IMR-90 (cell line): ENCODE measurements at regions not wholly inside any gene's neighbourhood (a gene's known extent, or its start where the extent isn't known, plus 50 kb on each side); places are given as distances from the start of the nearest gene placed in this dataset.

Experiments
- ATAC-seq: fragments of 200-7000 bp; cut with Tn5 transposase; 2 replicates; pipeline ENCODE4 v1.9.1; 2020; ENCODE audit warnings: low read depth, mild to moderate bottlenecking, moderate library complexity
- BruUV-seq: library from RNA; stranded (reverse); fragments of 400-500 nt; replicated peaks from 2 replicates; lab custom pipeline; 2021; lab: Mats Ljungman, UMichigan
- CTCF ChIA-PET: fragments of 300-600 bp; formaldehyde crosslinking; extraction: SDS; loops from one replicate; lab custom pipeline; 2021; ENCODE audit warnings: antibody characterized with exemption; lab: Yijun Ruan, JAX
- POLR2A ChIA-PET: fragments of 300-600 bp; sonication (Branson Sonifier 250); formaldehyde crosslinking; loops from one replicate; lab custom pipeline; 2022; ENCODE audit warnings: antibody characterized with exemption; ENCODE audit not compliant: unreplicated experiment; lab: Charles Lee
- DNase-seq: peaks from one replicate; pipeline ENCODE4 v3.0.0; 2013
- H2AFZ ChIP-seq: replicated peaks from 2 replicates; pipeline ENCODE3; 2013; ENCODE audit warnings: low read length, mild to moderate bottlenecking; ENCODE audit not compliant: poor library complexity
- H2AK5ac ChIP-seq: 2 replicates; pipeline ENCODE4 v1.6.1; 2013; ENCODE audit warnings: low read depth, low read length, inconsistent platforms
- H2AK9ac ChIP-seq: replicated peaks from 2 replicates; pipeline ENCODE3; 2013; ENCODE audit warnings: mild to moderate bottlenecking, low read depth, low read length, moderate library complexity; ENCODE audit not compliant: poor library complexity
- H2BK120ac ChIP-seq: 2 replicates; pipeline ENCODE4 v1.6.1; 2013; ENCODE audit warnings: low read depth, low read length, inconsistent platforms
- H2BK15ac ChIP-seq: 3 replicates; pipeline ENCODE4 v1.6.1; 2013; ENCODE audit warnings: low read depth, low read length, inconsistent platforms
- H2BK20ac ChIP-seq: 2 replicates; pipeline ENCODE4 v1.6.1; 2013; ENCODE audit warnings: low read depth, mild to moderate bottlenecking, inconsistent platforms, low read length, moderate library complexity
- H2BK5ac ChIP-seq: 2 replicates; pipeline ENCODE4 v1.6.1; 2013; ENCODE audit warnings: mild to moderate bottlenecking, low read depth, low read length, inconsistent platforms; ENCODE audit not compliant: poor library complexity, severe bottlenecking
- H3K14ac ChIP-seq: replicated peaks from 2 replicates; pipeline ENCODE4 v1.6.1; 2013; ENCODE audit warnings: low read depth, low read length, inconsistent platforms
- H3K18ac ChIP-seq: 2 replicates; pipeline ENCODE4 v1.6.1; 2013; ENCODE audit warnings: low read depth, low read length, control low read depth
- H3K23ac ChIP-seq: 2 replicates; pipeline ENCODE4 v1.6.1; 2013; ENCODE audit warnings: low read depth, low read length, inconsistent platforms
- H3K27ac ChIP-seq: 2 replicates; pipeline ENCODE4 v1.5.1; 2013; ENCODE audit warnings: mild to moderate bottlenecking, control low read depth, low read length; ENCODE audit not compliant: insufficient read depth
- H3K27me3 ChIP-seq: 2 replicates; pipeline ENCODE4 v1.6.1; 2013; ENCODE audit warnings: low read length; ENCODE audit not compliant: control insufficient read depth, insufficient read depth
- H3K36me3 ChIP-seq: 2 replicates; pipeline ENCODE4 v1.6.1; 2013; ENCODE audit warnings: low read length, mixed read lengths; ENCODE audit not compliant: control insufficient read depth, insufficient read depth
- H3K4ac ChIP-seq: 2 replicates; pipeline ENCODE4 v1.6.1; 2013; ENCODE audit warnings: low read depth, low read length, inconsistent platforms
- H3K4me1 ChIP-seq: 2 replicates; pipeline ENCODE4 v1.6.1; 2013; ENCODE audit warnings: low read length, mixed read lengths; ENCODE audit not compliant: control insufficient read depth, insufficient read depth
- H3K4me2 ChIP-seq: 2 replicates; pipeline ENCODE4 v1.6.1; 2013; ENCODE audit warnings: low read depth, mild to moderate bottlenecking, control low read depth, low read length, moderate library complexity
- H3K4me3 ChIP-seq: 2 replicates; pipeline ENCODE4 v1.5.1; 2013; ENCODE audit warnings: low read depth, mild to moderate bottlenecking, control low read depth, low read length, moderate library complexity; ENCODE audit not compliant: insufficient read depth
- H3K56ac ChIP-seq: 2 replicates; pipeline ENCODE4 v1.6.1; 2013; ENCODE audit warnings: low read length, inconsistent platforms; ENCODE audit not compliant: insufficient read depth; ENCODE audit errors: extremely low read depth
- H3K79me1 ChIP-seq, 2 experiments: 2 replicates each; pipeline ENCODE4 v1.6.1; 2013; ENCODE audit warnings: low read length in 2 of 2, inconsistent platforms in 1 of 2, low read depth in 1 of 2
- H3K9ac ChIP-seq: 2 replicates; pipeline ENCODE4 v1.6.1; 2013; ENCODE audit warnings: low read depth, low read length, control low read depth
- H3K9me1 ChIP-seq: 2 replicates; pipeline ENCODE4 v1.6.1; 2013; ENCODE audit warnings: low read length, inconsistent platforms; ENCODE audit not compliant: insufficient read depth
- H3K9me3 ChIP-seq: 2 replicates; pipeline ENCODE4 v1.6.1; 2013; ENCODE audit warnings: low read length; ENCODE audit not compliant: control insufficient read depth, insufficient read depth
- H4K20me1 ChIP-seq: 2 replicates; pipeline ENCODE4 v1.6.1; 2013; ENCODE audit warnings: low read length, inconsistent platforms; ENCODE audit not compliant: insufficient read depth
- H4K5ac ChIP-seq: 2 replicates; pipeline ENCODE4 v1.6.1; 2013; ENCODE audit warnings: mild to moderate bottlenecking, low read depth, low read length, control low read depth
- H4K8ac ChIP-seq, 2 experiments: 2 replicates each; pipeline ENCODE4 v1.6.1; 2013; ENCODE audit warnings: low read depth in 2 of 2, low read length in 2 of 2, control low read depth in 1 of 2, inconsistent platforms in 1 of 2
- H4K91ac ChIP-seq: 2 replicates; pipeline ENCODE4 v1.6.1; 2013; ENCODE audit warnings: low read depth, low read length, inconsistent platforms; ENCODE audit not compliant: insufficient read depth
- CEBPB ChIP-seq: IDR thresholded peaks from 2 replicates; pipeline ENCODE4 v1.6.1; 2012; ENCODE audit warnings: low read depth, low read length, improper control_type of control experiment
- CHD1 ChIP-seq: IDR thresholded peaks from 2 replicates; pipeline ENCODE4 v1.6.1; 2012; ENCODE audit warnings: low read depth, low read length, improper control_type of control experiment
- FOS ChIP-seq: fragments of 150-350 bp; IDR thresholded peaks from 2 replicates; pipeline ENCODE4 v1.6.1; 2016; ENCODE audit warnings: low read depth, low read length
- MXI1 ChIP-seq: IDR thresholded peaks from 2 replicates; pipeline ENCODE4 v1.6.1; 2012; ENCODE audit warnings: low read depth, mild to moderate bottlenecking, low read length, moderate library complexity, borderline replicate concordance
- POLR2A ChIP-seq: IDR thresholded peaks from 2 replicates; pipeline ENCODE4 v1.6.1; 2012; ENCODE audit warnings: mild to moderate bottlenecking, low read depth, low read length
- RFX5 ChIP-seq: IDR thresholded peaks from 2 replicates; pipeline ENCODE4 v1.8.0; 2012; ENCODE audit warnings: low read depth, mild to moderate bottlenecking, low read length, moderate library complexity
- SMC3 ChIP-seq: fragments of 150-350 bp; IDR thresholded peaks from 2 replicates; pipeline ENCODE4 v1.6.1; 2016; ENCODE audit warnings: low read depth, mild to moderate bottlenecking, antibody characterized with exemption, low read length, moderate library complexity
- WGBS, 2 experiments: methylation state at CpG; one replicate each; pipeline versions ENCODE4 v1.1.5 to v1.1.7; 2013; ENCODE audit warnings: missing lambda C conversion rate in 2 of 2; ENCODE audit not compliant: insufficient read length in 1 of 2; ENCODE audit errors: extremely low coverage in 2 of 2; 5-methylcytosine and 5-hydroxymethylcytosine counted together
- dilution Hi-C: fragments of 300-500 bp; cut with HindIII; formaldehyde crosslinking; loops from one replicate; pipeline ENCODE4 v1.14.3; 2018; ENCODE audit warnings: low sequenced_read_pairs; ENCODE audit not compliant: unreplicated experiment
- in situ Hi-C: fragments of 300-500 bp; cut with MboI; formaldehyde crosslinking; loops from 3 replicates; pipeline ENCODE4 v1.14.3; 2019; ENCODE audit warnings: low sequenced_read_pairs, inconsistent platforms, mixed read lengths
- intact Hi-C: fragments of 100-400 bp; cut with micrococcal nuclease; formaldehyde crosslinking; loops from 2 replicates; pipeline ENCODE4 v1.10.0; 2022
- TF ChIP-seq, protein P1 (sequence below): fragments of 150-350 bp; IDR thresholded peaks from 2 replicates; pipeline ENCODE4 v1.6.1; 2016; ENCODE audit warnings: low read depth, mild to moderate bottlenecking, low read length, moderate library complexity, borderline replicate concordance

DNA sequence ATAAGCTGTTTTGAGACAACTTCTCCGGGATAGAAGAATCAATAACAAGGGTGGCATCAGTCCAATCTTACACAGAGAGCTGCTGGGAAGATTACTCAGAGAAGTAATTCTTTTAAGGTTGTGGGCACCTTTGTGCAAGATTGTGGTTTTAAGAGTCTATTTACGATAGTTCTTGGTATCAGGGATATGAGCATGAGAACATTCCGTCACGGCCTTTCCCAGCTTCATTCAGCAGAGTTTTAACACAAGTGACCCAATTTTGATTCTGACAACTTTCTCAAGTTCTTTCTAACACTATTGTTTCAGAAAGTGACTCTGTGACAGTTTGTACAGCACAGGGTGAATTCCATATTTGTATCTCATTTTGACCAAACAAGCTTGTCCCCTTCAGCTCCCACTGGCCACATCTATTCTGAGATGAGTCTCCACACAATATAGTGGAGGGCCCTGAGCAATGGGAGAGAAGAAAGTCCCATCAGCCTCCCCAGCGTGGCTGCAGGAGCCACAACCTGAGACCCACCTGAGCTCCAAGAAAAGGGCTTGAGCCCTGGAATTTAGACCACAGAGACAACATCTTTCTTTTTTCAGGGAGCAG lies 869.2 kb downstream of the TMEM121 start:
- DNase-seq (no peak), ATAC-seq (no peak)
- Histone ChIP-seq H4K5ac (no peak overlapping the region), H3K14ac (no peak overlapping the region), H3K4me3 (no peak overlapping the region), H3K27ac (no peak overlapping the region), H3K36me3 (no peaks in the 10 kb centered on the region), H4K8ac (no peak overlapping the region), H3K56ac (no peak overlapping the region), H3K9me1 (no peaks in the 10 kb centered on the region), H2BK5ac (no peak overlapping the region), H2AFZ (no peak overlapping the region), H3K9me3 (peaks cover 20% of the 10 kb centered on the region), H2AK5ac (no peak overlapping the region), H3K9ac (no peak overlapping the region), H3K4me1 (no peaks in the 10 kb centered on the region), H4K20me1 (no peaks in the 10 kb centered on the region), H2BK15ac (no peak overlapping the region), H2BK20ac (no peak overlapping the region), H3K4me2 (no peak overlapping the region), H3K23ac (no peak overlapping the region), H3K18ac (no peak overlapping the region), H3K27me3 (no peaks in the 10 kb centered on the region), H2AK9ac (no peak overlapping the region), H3K79me1 (no peaks in the 10 kb centered on the region), H4K91ac (no peak overlapping the region), H2BK120ac (no peak overlapping the region), H3K4ac (no peak overlapping the region)
- POLR2A ChIA-PET: no interaction called here
- WGBS, 2 experiments: no CpG with 5 or more reads among the region's 5 CpGs
- dilution Hi-C loops (no loop called here), intact Hi-C loops (no loop called here), in situ Hi-C loops (no loop called here)
- no peak for TF ChIP-seq MXI1
- TF ChIP-seq POLR2A: no peak
- TF ChIP-seq FOS: no peak
- TF ChIP-seq CEBPB: no peak
- TF ChIP-seq SMC3: no peak
- TF ChIP-seq RFX5: no peak
- no peak for TF ChIP-seq CHD1
- TF ChIP-seq, protein P1, sequence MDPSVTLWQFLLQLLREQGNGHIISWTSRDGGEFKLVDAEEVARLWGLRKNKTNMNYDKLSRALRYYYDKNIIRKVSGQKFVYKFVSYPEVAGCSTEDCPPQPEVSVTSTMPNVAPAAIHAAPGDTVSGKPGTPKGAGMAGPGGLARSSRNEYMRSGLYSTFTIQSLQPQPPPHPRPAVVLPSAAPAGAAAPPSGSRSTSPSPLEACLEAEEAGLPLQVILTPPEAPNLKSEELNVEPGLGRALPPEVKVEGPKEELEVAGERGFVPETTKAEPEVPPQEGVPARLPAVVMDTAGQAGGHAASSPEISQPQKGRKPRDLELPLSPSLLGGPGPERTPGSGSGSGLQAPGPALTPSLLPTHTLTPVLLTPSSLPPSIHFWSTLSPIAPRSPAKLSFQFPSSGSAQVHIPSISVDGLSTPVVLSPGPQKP: no peak
- BruUV-seq: no TSS peak
- CTCF ChIA-PET: no interaction called here
